ENCODE measurements at regions not wholly inside any gene's neighbourhood (a gene's known extent, or its start where the extent isn't known, plus 50 kb on each side); places are given as distances from the start of the nearest gene placed in this dataset.

- no peak for TF ChIP-seq CTCF (IDR thresholded peaks at IDR 0.05)
- no peak for TF ChIP-seq POLR2A (IDR thresholded peaks at IDR 0.05)
These were observed 169.9 kb downstream of the QRSL1 start for GRCh38 chr6:106799031-106799894.

Measured in lower leg skin (tissue), 3 donors.